Type B pancreatic cell (in vitro differentiated cells): ENCODE measurements at regions not wholly inside any gene's neighbourhood (a gene's known extent, or its start where the extent isn't known, plus 50 kb on each side); places are given as distances from the start of the nearest gene placed in this dataset.

Experiments
- DNase-seq: peaks from one replicate; pipeline ENCODE4 v3.0.0; 2021; ENCODE audit warnings: mixed read lengths; ENCODE audit not compliant: unreplicated experiment; ENCODE audit errors: extremely low spot score
- H3K27ac Mint-ChIP-seq: 2 replicates; pipeline ENCODE4 v1.8.0; 2021; ENCODE audit warnings: mild to moderate bottlenecking, mixed read lengths
- H3K27me3 Mint-ChIP-seq: 2 replicates; pipeline ENCODE4 v1.8.0; 2021; ENCODE audit warnings: mixed read lengths
- H3K36me3 Mint-ChIP-seq: 2 replicates; pipeline ENCODE4 v1.8.0; 2021; ENCODE audit warnings: mixed read lengths
- H3K4me1 Mint-ChIP-seq: one replicate; pipeline ENCODE4 v1.8.0; 2021; ENCODE audit warnings: mixed read lengths; ENCODE audit not compliant: unreplicated experiment
- H3K4me3 Mint-ChIP-seq: 2 replicates; pipeline ENCODE4 v1.8.0; 2021; ENCODE audit warnings: mild to moderate bottlenecking, mixed read lengths
- H3K9me3 Mint-ChIP-seq: 2 replicates; pipeline ENCODE4 v1.8.0; 2021; ENCODE audit warnings: mixed read lengths
- CTCF ChIP-seq: fragments of 200-600 bp; sonication (generic); conservative IDR thresholded peaks from 2 replicates; pipeline ENCODE4 v1.5.0; 2021; ENCODE audit warnings: antibody characterized with exemption, mild to moderate bottlenecking

- no peak for TF ChIP-seq CTCF
- Mint-ChIP-seq H3K4me1 (no peaks in the 10 kb centered on the region), H3K9me3 (peaks cover 7% of the 10 kb centered on the region), H3K36me3 (no peaks in the 10 kb centered on the region), H3K27me3 (no peaks in the 10 kb centered on the region), H3K4me3 (no peak overlapping the region), H3K27ac (no peak overlapping the region)
- no peak for DNase-seq
Measured at GRCh38 chr11:22567759-22568158, 57.9 kb downstream of the FANCF start.

GRCh38 chr11:22566293-22566692 is 59.3 kb downstream of the FANCF start:
- Mint-ChIP-seq H3K36me3 (no peaks in the 10 kb centered on the region), H3K27ac (no peak overlapping the region), H3K4me3 (no peak overlapping the region), H3K27me3 (no peaks in the 10 kb centered on the region), H3K4me1 (no peaks in the 10 kb centered on the region), H3K9me3 (peaks cover 7% of the 10 kb centered on the region)
- DNase-seq = no peak
- TF ChIP-seq CTCF = no peak

GRCh38 chr11:22561283-22561682 is 64.3 kb downstream of the FANCF start:
- no peaks in the 10 kb centered on the region for H3K27me3 Mint-ChIP-seq
- TF ChIP-seq CTCF = no peak
- H3K4me1 Mint-ChIP-seq = peaks cover 22% of the 10 kb centered on the region
- H3K36me3 Mint-ChIP-seq = no peaks in the 10 kb centered on the region
- H3K27ac Mint-ChIP-seq = no peak overlapping the region
- no peaks in the 10 kb centered on the region for H3K9me3 Mint-ChIP-seq
- H3K4me3 Mint-ChIP-seq = no peak overlapping the region
- DNase-seq = no peak

- Mint-ChIP-seq H3K27me3 (no peaks in the 10 kb centered on the region), H3K27ac (no peak overlapping the region), H3K4me1 (peaks cover 29% of the 10 kb centered on the region), H3K9me3 (no peaks in the 10 kb centered on the region), H3K36me3 (no peaks in the 10 kb centered on the region), H3K4me3 (no peak overlapping the region)
- DNase-seq = no peak
- no peak for TF ChIP-seq CTCF
Measured at GRCh38 chr11:22559416-22559815, 66.2 kb downstream of the FANCF start.

GRCh38 chr11:22558664-22559063 is 67.0 kb downstream of the FANCF start:
- no peaks in the 10 kb centered on the region for H3K9me3 Mint-ChIP-seq
- H3K27ac Mint-ChIP-seq = peak overlapping the region; percentile 55
- no peaks in the 10 kb centered on the region for H3K36me3 Mint-ChIP-seq
- no peaks in the 10 kb centered on the region for H3K27me3 Mint-ChIP-seq
- TF ChIP-seq CTCF = no peak
- peak overlapping the region; percentile 64 for H3K4me3 Mint-ChIP-seq
- peaks cover 29% of the 10 kb centered on the region for H3K4me1 Mint-ChIP-seq
- DNase-seq = no peak

- H3K4me1 Mint-ChIP-seq = peaks cover 29% of the 10 kb centered on the region
- DNase-seq = no peak
- TF ChIP-seq CTCF = no peak
- peak overlapping the region; percentile 16 for H3K27ac Mint-ChIP-seq
- no peaks in the 10 kb centered on the region for H3K9me3 Mint-ChIP-seq
- no peak overlapping the region for H3K4me3 Mint-ChIP-seq
- H3K27me3 Mint-ChIP-seq = no peaks in the 10 kb centered on the region
- H3K36me3 Mint-ChIP-seq = no peaks in the 10 kb centered on the region
Measured at GRCh38 chr11:22556381-22556780, 69.2 kb downstream of the FANCF start.
